ENCODE measurements at regions not wholly inside any gene's neighbourhood (a gene's known extent, or its start where the extent isn't known, plus 50 kb on each side); places are given as distances from the start of the nearest gene placed in this dataset.

DNA sequence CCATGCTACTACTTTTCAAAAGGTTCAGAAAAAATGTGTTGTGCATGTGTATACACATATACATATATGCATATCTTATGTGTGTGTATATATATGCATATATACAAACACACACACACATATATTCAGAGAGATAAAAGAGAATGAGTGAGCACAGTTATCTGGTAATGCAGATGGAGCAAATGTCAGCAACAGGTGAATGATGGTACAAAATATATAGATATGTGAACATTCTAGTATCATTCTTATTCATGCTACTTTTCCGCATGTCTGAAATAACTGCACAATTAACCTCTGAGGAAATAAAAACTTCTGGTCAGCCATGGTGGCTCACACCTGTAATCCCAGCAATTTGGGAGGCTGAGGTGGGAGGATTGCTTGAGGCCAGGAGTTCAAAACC is 222.6 kb upstream of the NANOGP8 start:
- CTCF ChIA-PET = no interaction called here
- BruUV-seq (replicated peaks) = no TSS peak

More for the DNA sequence above, 222.6 kb upstream of the NANOGP8 start:
- Histone ChIP-seq H3K14ac (replicated peaks; ENCODE audit: low read depth, low read length) (no peak overlapping the region), H3K9me1 (ENCODE audit: insufficient read depth, low read length) (peaks cover 5% of the 10 kb centered on the region; the same call in 1 of the 2 replicates), H3K27ac (ENCODE audit: insufficient read depth, low read length) (no peak overlapping the region), H3K9me3 (ENCODE audit: control insufficient read depth, insufficient read depth, low read length) (no peaks in the 10 kb centered on the region), H3K4ac (ENCODE audit: low read depth, low read length) (no peak overlapping the region), H3K79me1 (ENCODE audit: low read depth in 1 of 2, low read length in 2 of 2) (no peaks in the 10 kb centered on the region), H4K91ac (ENCODE audit: insufficient read depth, low read depth, low read length) (no peak overlapping the region), H3K27me3 (ENCODE audit: control insufficient read depth, insufficient read depth, low read length) (no peaks in the 10 kb centered on the region), H3K23ac (ENCODE audit: low read depth, low read length) (no peak overlapping the region), H3K36me3 (ENCODE audit: control insufficient read depth, insufficient read depth, low read length) (no peaks in the 10 kb centered on the region), H2BK15ac (ENCODE audit: low read depth, low read length) (no peak overlapping the region), H2BK120ac (ENCODE audit: low read depth, low read length) (no peak overlapping the region), H3K4me1 (ENCODE audit: control insufficient read depth, insufficient read depth, low read length) (peaks cover 16% of the 10 kb centered on the region), H2BK20ac (ENCODE audit: low read depth, low read length) (no peak overlapping the region), H3K18ac (ENCODE audit: low read depth, low read length) (no peak overlapping the region), H2AK9ac (replicated peaks; ENCODE audit: low read depth, low read length, poor library complexity) (no peak overlapping the region), H3K56ac (ENCODE audit: extremely low read depth, insufficient read depth, low read length) (no peak overlapping the region), H2AFZ (replicated peaks; ENCODE audit: low read length, poor library complexity) (no peak overlapping the region), H3K4me3 (ENCODE audit: insufficient read depth, low read depth, low read length) (no peak overlapping the region), H3K9ac (ENCODE audit: low read depth, low read length) (no peak overlapping the region), H2AK5ac (ENCODE audit: low read depth, low read length) (no peak overlapping the region), H4K20me1 (ENCODE audit: insufficient read depth, low read length) (no peaks in the 10 kb centered on the region), H2BK5ac (ENCODE audit: low read depth, low read length, poor library complexity, severe bottlenecking) (no peak overlapping the region), H4K8ac (ENCODE audit: low read depth in 2 of 2, low read length in 2 of 2) (no peak overlapping the region), H3K4me2 (ENCODE audit: low read depth, low read length) (no peak overlapping the region), H4K5ac (ENCODE audit: low read depth, low read length) (no peak overlapping the region)
- POLR2A ChIA-PET (ENCODE audit: unreplicated experiment) = no interaction called here
- TF ChIP-seq RFX5 (IDR thresholded peaks at IDR 0.05; ENCODE audit: low read depth, low read length) (no peak), CEBPB (IDR thresholded peaks at IDR 0.05; ENCODE audit: low read depth, low read length) (no peak), MXI1 (IDR thresholded peaks at IDR 0.05; ENCODE audit: borderline replicate concordance, low read depth, low read length) (no peak), SMC3 (IDR thresholded peaks at IDR 0.05; ENCODE audit: low read depth, low read length) (no peak), NFE2L2 (IDR thresholded peaks at IDR 0.05; ENCODE audit: low read depth, low read length) (no peak), CHD1 (IDR thresholded peaks at IDR 0.05; ENCODE audit: low read depth, low read length) (no peak), USF2 (IDR thresholded peaks at IDR 0.05; ENCODE audit: low read depth, low read length) (no peak)
- TF ChIP-seq, protein P1, sequence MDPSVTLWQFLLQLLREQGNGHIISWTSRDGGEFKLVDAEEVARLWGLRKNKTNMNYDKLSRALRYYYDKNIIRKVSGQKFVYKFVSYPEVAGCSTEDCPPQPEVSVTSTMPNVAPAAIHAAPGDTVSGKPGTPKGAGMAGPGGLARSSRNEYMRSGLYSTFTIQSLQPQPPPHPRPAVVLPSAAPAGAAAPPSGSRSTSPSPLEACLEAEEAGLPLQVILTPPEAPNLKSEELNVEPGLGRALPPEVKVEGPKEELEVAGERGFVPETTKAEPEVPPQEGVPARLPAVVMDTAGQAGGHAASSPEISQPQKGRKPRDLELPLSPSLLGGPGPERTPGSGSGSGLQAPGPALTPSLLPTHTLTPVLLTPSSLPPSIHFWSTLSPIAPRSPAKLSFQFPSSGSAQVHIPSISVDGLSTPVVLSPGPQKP (IDR thresholded peaks at IDR 0.05; ENCODE audit: borderline replicate concordance, low read depth, low read length) = no peak
- ATAC-seq (ENCODE audit: low read depth) (no peak), DNase-seq (no peak)
- dilution Hi-C loops (cut with HindIII; ENCODE audit: low sequenced_read_pairs, unreplicated experiment) (no loop called here), in situ Hi-C loops (cut with MboI; ENCODE audit: low sequenced_read_pairs) (no loop called here), intact Hi-C loops (cut with micrococcal nuclease) (loop anchor here (2.0 to 5.0 kb wide), 2 partner anchors 131 to 190 kb away; no protein-coding TSS in a partner anchor)
- WGBS, 2 experiments (ENCODE audit: extremely low coverage in 2 of 2, insufficient read length in 1 of 2) = no CpG with 5 or more reads among the region's 1 CpG
